Heart left ventricle (tissue), 16 donors: ENCODE measurements at regions not wholly inside any gene's neighbourhood (a gene's known extent, or its start where the extent isn't known, plus 50 kb on each side); places are given as distances from the start of the nearest gene placed in this dataset.

ENCODE experiments used
- ATAC-seq, 4 donors: fragments of 200-7000 bp; cut with Tn5 transposase; one replicate each; pipeline ENCODE4 v1.9.1; 2020 to 2022; ENCODE audit warnings: moderate library complexity in 4 of 4, mild to moderate bottlenecking in 3 of 4, moderate number of reproducible peaks in 1 of 4
- DNase-seq, 5 donors: peaks; one replicate each; pipeline ENCODE4 v3.0.0-alpha.2; 2020
- H3K27ac ChIP-seq, 12 donors: fragments of 200-600 bp; sonication (generic) in 4 of 12; one replicate each; pipeline versions ENCODE4 v1.5.0 to v1.8.0; 2016 to 2022; ENCODE audit warnings: mild to moderate bottlenecking in 2 of 12
- H3K27me3 ChIP-seq, 9 donors: fragments of 200-600 bp; sonication (generic) in 2 of 9; one replicate each; pipeline versions ENCODE4 v1.5.1 to v1.8.0; 2016 to 2022; ENCODE audit warnings: mild to moderate bottlenecking in 3 of 9
- H3K36me3 ChIP-seq, 9 donors: fragments of 200-600 bp; sonication (generic) in 2 of 9; one replicate each; pipeline versions ENCODE4 v1.5.0 to v1.8.0; 2018 to 2022; ENCODE audit warnings: mild to moderate bottlenecking in 2 of 9
- H3K4me1 ChIP-seq, 12 donors: fragments of 200-600 bp; sonication (generic) in 4 of 12; one replicate each; pipeline versions ENCODE4 v1.5.0 to v1.8.0; 2016 to 2022; ENCODE audit warnings: mild to moderate bottlenecking in 3 of 12
- H3K4me3 ChIP-seq, 12 donors: fragments of 200-600 bp; sonication (generic) in 4 of 12; one replicate each; pipeline versions ENCODE4 v1.5.0 to v1.8.0; 2017 to 2022; ENCODE audit warnings: mild to moderate bottlenecking in 9 of 12, moderate library complexity in 4 of 12
- H3K9me3 ChIP-seq, 12 donors: fragments of 200-600 bp; sonication (generic) in 4 of 12; one replicate each; pipeline versions ENCODE4 v1.5.0 to v1.8.0; 2016 to 2022; ENCODE audit warnings: mild to moderate bottlenecking in 1 of 12
- POLR2A ChIP-seq, 2 donors: fragments of 450-650 bp; IDR thresholded peaks; one replicate each; pipeline ENCODE4 v1.6.1; 2017; ENCODE audit warnings: antibody characterized with exemption in 2 of 2, mild to moderate bottlenecking in 2 of 2, moderate library complexity in 2 of 2
- WGBS, 4 donors: extraction: QIAGEN DNeasy Blood & Tissue Kit in 2 of 4; methylation state at CpG; one replicate each; pipeline versions ENCODE4 v1.1.5 to v1.1.7; 2013 to 2018; 5-methylcytosine and 5-hydroxymethylcytosine counted together
- intact Hi-C, 10 donors: fragments of 100-400 bp; cut with DNase I; formaldehyde crosslinking; loops; one replicate each; pipeline versions ENCODE4 v1.11.1 to v1.14.2; 2022
- TF ChIP-seq, protein P1 (sequence below), 12 donors: fragments of 200-600 bp; sonication (generic) in 4 of 12; IDR thresholded peaks; one replicate each; pipeline versions ENCODE4 v1.5.0 to v1.8.0; 2018 to 2022; ENCODE audit warnings: antibody characterized with exemption in 12 of 12, mild to moderate bottlenecking in 5 of 12
- donor health status: ischemic (EF 13 %, LVEDD 7.1; RV severe dilation, severe dysfunction).
- donor health status: healthy with polysubstance abuse.
- donor health status: DM: no; HTN: yes; CAD: no.
- donor health status: DM: no; HTN: no; CAD: no.
- donor health status: ischemic (EF 25% LVEDD 6.9; RV normal size, moderate dysfunction).
- donor health status: ischemic (EF 25% LVEDD 5.7; RV mildly dilated, moderate dysfunction).
- donor health status: healthy.
- donor health status: DM: yes; HTN: yes; CAD: no.
- donor health status: ischemic (EF 35%, LVEDD 5.7; RV mildly dilated, moderate dysfunction).
- donor health status: nonischemic (EF 11% LVEDD 7.7; RV severe dilation, severe dysfunction).
- donor health status: DM: yes; HTN: yes; CAD: no.
- donor health status: PGD.
- donor health status: ischemic (EF 29% LVEDD 5.4; RV normal size, mild dysfunction).
- donor health status: nonischemic (EF 23%, LVEDD 6.1; RV moderate dilation, normal function).

DNA sequence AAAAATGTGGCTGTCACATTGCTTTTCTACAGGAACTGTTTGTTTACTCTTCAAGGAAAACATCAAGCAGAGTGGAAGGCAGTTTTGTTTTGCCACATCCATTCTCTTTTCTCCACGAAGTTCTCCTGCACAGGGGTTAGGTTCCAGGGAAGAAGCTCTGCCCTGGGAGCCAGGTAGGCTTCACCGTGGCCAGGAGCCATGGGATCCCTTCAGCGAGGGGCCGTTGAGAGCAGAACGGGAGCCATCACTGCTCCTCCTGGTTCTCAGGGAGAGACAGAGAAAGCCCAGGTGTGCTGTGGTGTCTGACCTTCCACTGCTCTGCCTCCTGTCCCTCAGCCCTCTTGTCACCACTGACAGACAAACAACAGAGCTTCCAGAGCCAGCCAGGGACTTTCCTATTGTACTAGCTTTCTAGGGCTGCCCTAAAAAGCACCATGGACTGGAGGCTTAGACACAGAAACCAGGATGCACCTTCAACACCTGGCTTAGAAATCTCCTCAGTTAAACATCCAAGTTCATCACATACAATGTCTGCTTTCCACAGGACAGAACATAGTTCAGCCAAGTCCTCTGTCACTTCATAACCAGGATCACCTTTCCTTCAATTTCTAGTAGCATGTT lies 75.6 kb upstream of the SLC22A23 start:
- Histone ChIP-seq H3K27me3 (peaks cover 0 to 4% (median 0%) of the 10 kb centered on the region in 9 donors), H3K4me1 (no peaks in the 10 kb centered on the region), H3K36me3 (no peaks in the 10 kb centered on the region), H3K27ac (no peak overlapping the region), H3K4me3 (no peak overlapping the region), H3K9me3 (no peaks in the 10 kb centered on the region)
- WGBS, 4 donors = 68 to 80% (median 76%) methylated on average over 5 of the region's 5 CpGs
- intact Hi-C loops = no loop called here
- no peak for ATAC-seq
- no peak for DNase-seq
- no peak for TF ChIP-seq POLR2A (IDR thresholded peaks at IDR 0.05)
- TF ChIP-seq, protein P1, sequence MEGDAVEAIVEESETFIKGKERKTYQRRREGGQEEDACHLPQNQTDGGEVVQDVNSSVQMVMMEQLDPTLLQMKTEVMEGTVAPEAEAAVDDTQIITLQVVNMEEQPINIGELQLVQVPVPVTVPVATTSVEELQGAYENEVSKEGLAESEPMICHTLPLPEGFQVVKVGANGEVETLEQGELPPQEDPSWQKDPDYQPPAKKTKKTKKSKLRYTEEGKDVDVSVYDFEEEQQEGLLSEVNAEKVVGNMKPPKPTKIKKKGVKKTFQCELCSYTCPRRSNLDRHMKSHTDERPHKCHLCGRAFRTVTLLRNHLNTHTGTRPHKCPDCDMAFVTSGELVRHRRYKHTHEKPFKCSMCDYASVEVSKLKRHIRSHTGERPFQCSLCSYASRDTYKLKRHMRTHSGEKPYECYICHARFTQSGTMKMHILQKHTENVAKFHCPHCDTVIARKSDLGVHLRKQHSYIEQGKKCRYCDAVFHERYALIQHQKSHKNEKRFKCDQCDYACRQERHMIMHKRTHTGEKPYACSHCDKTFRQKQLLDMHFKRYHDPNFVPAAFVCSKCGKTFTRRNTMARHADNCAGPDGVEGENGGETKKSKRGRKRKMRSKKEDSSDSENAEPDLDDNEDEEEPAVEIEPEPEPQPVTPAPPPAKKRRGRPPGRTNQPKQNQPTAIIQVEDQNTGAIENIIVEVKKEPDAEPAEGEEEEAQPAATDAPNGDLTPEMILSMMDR (IDR thresholded peaks at IDR 0.05) = no peak

DNA sequence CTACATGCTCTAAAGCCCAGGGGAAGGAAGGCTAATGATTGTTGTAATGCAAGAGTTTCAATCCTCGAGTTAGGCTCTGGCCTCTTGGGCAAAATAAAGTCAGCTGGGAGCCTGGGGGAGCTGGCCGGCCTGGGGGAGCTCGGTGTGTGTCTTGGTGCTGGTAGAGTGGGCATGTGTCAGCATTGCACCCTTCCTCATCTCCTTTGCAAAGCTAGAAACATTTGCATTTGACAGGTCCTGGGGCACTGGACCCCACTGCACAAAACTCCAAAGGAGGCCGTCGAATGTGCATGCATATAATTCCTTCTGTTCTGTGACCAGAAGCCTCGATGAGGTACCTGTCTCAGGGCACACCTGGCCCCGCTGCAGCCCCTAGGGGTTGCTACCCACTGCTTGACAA lies 74.6 kb upstream of the SLC22A23 start:
- Histone ChIP-seq H3K27ac (no peak overlapping the region), H3K36me3 (no peaks in the 10 kb centered on the region), H3K4me3 (no peak overlapping the region), H3K9me3 (no peaks in the 10 kb centered on the region), H3K27me3 (peaks cover 0 to 4% (median 0%) of the 10 kb centered on the region in 9 donors), H3K4me1 (no peaks in the 10 kb centered on the region)
- intact Hi-C loops = no loop called here
- TF ChIP-seq, protein P1 (IDR thresholded peaks at IDR 0.05) = no peak
- TF ChIP-seq POLR2A (IDR thresholded peaks at IDR 0.05) = no peak
- DNase-seq (no peak), ATAC-seq (no peak)
- WGBS, 4 donors = 84 to 86% (median 86%) methylated on average over 7 of the region's 7 CpGs

DNA sequence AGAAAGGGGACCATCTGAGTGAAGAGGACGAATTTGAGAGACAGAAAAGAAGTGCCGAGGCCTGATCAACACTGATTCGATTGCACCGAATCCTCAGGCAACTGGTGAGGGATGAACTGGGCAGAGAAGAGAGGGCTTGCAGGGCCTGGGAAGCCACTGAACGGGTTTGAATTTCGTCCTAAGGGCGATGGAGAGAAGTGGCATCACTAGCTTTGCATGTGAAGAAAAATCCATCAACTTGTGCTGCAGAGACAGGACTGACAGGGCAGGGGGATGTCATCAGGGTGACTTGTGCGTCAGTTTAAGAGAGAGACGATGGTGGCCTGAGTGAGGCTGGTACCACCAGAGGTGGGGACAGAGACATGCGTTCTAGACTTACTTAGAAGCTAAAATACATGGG lies 73.7 kb upstream of the SLC22A23 start:
- no peaks in the 10 kb centered on the region for H3K4me1 ChIP-seq
- no peaks in the 10 kb centered on the region for H3K36me3 ChIP-seq
- DNase-seq = no peak
- 82 to 88% (median 85%) methylated on average over 10 of the region's 10 CpGs for WGBS, 4 donors
- no peak for TF ChIP-seq POLR2A (IDR thresholded peaks at IDR 0.05)
- TF ChIP-seq, protein P1 (IDR thresholded peaks at IDR 0.05) = no peak
- H3K9me3 ChIP-seq = no peaks in the 10 kb centered on the region
- H3K27me3 ChIP-seq = peaks cover 0 to 4% (median 0%) of the 10 kb centered on the region in 9 donors
- intact Hi-C loops = no loop called here
- H3K4me3 ChIP-seq = no peak overlapping the region
- no peak for ATAC-seq
- no peak overlapping the region for H3K27ac ChIP-seq

DNA sequence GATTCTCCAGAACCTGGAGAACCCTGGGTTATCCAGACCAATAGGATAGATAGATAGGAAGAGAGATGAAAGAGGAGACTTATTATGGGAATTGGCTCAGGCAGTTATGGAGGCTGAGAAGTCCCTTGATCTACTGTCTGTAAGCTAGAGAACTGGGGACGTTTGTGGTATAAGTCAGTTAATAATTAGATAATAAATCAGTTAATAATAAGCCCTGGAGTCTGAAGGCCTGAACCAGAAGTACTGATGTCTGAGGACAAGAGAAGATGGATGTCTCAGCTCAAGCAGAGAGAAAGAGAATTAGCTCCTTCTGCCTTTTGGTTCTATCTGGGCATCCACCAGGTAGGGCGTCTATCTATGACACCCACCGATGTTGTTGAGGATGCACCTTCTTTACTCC lies 72.9 kb upstream of the SLC22A23 start:
- peaks cover 0 to 3% (median 0%) of the 10 kb centered on the region in 9 donors for H3K27me3 ChIP-seq
- no peak overlapping the region for H3K27ac ChIP-seq
- H3K36me3 ChIP-seq = no peaks in the 10 kb centered on the region
- no peaks in the 10 kb centered on the region for H3K4me1 ChIP-seq
- H3K4me3 ChIP-seq = no peak overlapping the region
- intact Hi-C loops = no loop called here
- 83 to 92% (median 88%) methylated on average over 3 of the region's 3 CpGs for WGBS, 4 donors
- no peaks in the 10 kb centered on the region for H3K9me3 ChIP-seq
- ATAC-seq (no peak), DNase-seq (no peak)
- TF ChIP-seq, protein P1 (IDR thresholded peaks at IDR 0.05) = no peak
- TF ChIP-seq POLR2A (IDR thresholded peaks at IDR 0.05) = no peak
